NCI-H1417 treated with DMSO at 0.1 percent for 48 hours (cell line): ENCODE measurements at regions not wholly inside any gene's neighbourhood (a gene's known extent, or its start where the extent isn't known, plus 50 kb on each side); places are given as distances from the start of the nearest gene placed in this dataset.

Experiments used
- DNase-seq: peaks from one replicate; lab custom pipeline; 2025; lab: John Stamatoyannopoulos, UW

- no peak for DNase-seq
Measured at GRCh38 chr11:116287866-116288265, 484.9 kb downstream of the BUD13 start.

GRCh38 chr11:116285026-116285425, 487.8 kb downstream of the BUD13 start:
- DNase-seq, result no peak

- DNase-seq, result no peak
Measured at GRCh38 chr11:116283300-116283699, 489.5 kb downstream of the BUD13 start.

GRCh38 chr11:116282481-116282880, 490.3 kb downstream of the BUD13 start:
- DNase-seq, result no peak

DNA sequence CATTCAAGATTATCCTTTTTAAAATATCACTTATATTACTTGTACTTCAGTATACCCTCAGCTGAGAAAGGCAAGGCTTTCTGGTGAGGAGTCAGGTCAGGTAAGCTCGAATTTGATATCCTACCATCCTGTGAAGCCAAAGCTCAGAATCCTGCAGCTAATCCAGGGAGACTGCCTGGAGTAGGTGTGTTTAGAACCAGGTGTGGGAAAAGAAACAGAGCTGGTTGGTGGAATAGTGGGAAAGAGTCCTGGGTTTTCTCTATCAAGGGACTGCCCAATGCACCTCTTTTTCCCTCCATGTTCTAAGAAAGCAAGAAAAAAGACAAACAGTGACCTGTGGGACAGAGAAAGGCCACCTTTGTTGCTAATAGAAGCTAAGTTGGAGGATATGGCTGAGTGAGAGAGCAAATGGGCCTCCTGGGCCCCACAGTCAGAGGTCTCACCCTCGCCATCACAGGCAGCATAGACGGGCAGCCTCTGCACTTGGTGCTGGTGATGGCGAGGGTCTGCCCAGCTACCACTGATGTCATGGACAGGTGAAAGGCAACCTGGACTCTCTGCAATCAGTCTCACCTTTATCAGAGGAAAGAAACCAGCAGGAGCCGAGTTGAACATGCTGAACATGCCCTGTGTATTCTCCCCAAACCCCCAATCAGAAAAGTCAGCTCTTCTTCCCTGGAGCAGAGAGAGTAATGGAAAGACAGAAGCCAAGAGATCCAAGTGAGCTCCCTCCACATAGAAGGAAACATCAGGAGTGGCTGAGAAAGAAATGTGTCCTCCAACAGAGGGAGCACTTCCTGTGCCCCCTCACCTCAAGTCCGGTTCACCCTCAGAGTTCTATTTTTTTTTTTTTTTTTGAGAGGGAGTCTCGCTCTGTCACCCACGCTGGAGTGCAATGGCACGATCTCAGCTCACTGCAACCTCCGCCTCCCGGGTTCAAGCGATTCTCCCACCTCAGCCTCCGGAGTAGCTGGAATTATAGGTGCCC, 491.3 kb downstream of the BUD13 start:
- no peak for DNase-seq

GRCh38 chr11:116279511-116279910, 493.3 kb downstream of the BUD13 start:
- DNase-seq, result no peak

- no peak for DNase-seq
Measured at GRCh38 chr11:116278076-116278475, 494.7 kb downstream of the BUD13 start.

DNA sequence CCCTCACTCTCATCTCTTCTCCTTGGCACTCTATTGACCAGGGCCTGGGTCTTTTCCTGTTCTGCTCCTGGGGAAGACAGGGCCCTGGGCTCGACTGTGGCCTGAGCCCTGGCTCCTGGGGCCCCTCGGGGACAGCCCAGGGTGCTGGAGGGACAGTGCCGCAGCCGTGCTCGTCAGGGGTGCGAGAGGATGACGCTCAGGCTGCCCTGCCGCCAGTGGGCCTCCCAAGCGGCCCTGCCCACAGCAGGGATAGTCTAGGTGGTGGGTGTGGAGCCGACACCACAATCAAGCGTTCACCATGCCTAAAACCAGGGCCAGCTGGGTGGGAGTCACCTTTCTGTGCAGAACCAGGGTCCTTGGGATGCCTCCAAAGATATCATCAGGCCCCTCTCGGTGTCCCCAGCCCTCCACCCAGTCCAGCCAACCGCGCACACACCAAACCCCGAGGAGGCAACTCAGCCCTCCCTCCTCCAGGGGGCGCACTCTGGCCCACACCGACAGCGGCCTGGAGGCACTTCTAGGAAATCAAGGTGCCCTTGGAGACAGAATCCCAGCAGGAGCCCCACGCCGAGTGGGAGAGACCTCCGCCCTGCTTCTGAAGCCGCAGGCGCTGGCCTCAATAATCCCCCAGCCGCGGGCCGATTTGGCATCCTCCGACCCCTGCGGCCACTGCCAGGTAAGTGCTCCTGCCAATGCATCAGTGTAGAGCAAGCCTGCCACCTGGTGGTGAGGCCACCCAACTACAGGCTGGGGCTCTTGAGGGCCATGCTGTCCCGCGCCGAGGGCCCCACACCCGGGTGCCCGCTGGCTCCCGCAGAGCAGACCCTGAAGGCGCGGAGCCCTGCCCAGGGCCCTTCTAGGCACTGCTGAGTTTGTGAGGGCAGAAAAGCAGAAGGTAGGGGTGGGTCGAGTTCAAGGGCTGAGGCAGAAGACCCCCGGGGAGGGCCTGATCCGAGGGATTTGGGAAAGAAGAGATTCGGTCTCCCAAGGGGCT, 496.4 kb downstream of the BUD13 start:
- DNase-seq, result no peak

- no peak for DNase-seq
Measured at GRCh38 chr11:116275635-116276034, 497.2 kb downstream of the BUD13 start.

GRCh38 chr11:116274521-116274920, 498.3 kb downstream of the BUD13 start:
- no peak for DNase-seq

- DNase-seq, result no peak
Measured at GRCh38 chr11:116272181-116272789, 500.5 kb downstream of the BUD13 start.

DNA sequence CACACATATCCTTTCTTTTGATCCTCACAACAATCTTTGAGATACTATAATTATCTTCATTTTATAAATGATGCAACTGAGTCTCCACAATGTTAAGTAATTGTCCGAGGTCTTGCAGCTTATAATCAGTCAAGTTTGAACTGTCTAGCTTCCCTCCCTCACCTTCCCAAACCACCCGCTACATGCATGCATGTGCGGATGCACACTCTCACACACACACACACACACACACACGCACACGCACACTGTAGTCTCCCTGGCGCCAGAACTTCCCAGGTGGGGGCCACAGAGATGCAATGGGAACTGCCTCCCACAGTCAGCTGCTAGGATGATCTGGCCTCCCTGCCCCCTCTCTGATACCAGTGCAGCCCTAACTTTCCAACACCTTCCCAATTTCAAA, 501.3 kb downstream of the BUD13 start:
- no peak for DNase-seq

- DNase-seq, result no peak
Measured at GRCh38 chr11:116267146-116267545, 505.6 kb downstream of the BUD13 start.

DNA sequence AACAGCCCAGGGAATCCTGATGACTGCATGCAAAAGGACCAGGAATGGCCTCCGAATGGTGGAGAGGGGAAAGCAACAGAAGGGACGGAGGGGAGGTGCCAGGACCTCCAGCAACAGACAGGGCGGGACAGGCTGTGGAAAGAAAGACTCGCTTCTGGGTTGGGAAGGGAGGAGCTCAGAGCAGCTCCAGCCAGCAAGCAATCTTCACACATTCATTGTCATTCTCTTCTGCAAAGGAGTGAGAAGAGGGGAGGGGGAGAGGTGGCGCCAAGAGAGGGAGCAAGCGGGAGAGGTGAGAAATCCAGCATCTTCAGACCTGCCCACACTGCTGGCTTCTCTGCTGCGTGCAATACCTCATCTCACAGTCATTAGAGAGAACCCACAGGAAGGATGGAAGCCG, 509.0 kb downstream of the BUD13 start:
- no peak for DNase-seq

GRCh38 chr11:116263019-116263418, 509.8 kb downstream of the BUD13 start:
- no peak for DNase-seq

- no peak for DNase-seq
Measured at GRCh38 chr11:116262370-116262769, 510.4 kb downstream of the BUD13 start.

DNA sequence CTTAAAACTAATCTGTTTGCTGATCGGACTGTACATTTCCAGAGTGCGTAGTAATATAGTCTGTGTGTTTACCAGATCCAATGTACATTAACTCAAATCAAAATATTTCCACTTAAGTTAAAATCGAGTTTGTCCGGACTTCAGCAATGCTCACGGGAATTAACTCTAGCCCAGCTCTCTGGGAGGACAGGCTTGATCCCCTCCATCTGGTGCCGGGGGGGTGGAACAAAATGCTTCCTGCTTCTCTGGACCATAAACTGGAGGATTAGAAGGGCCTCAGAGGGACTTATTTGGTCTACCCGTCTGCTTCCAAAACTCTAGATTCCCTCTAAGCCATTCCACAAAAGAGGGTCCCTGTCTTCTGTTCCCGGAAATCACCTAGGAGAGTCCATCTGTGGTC, 511.2 kb downstream of the BUD13 start:
- no peak for DNase-seq

DNA sequence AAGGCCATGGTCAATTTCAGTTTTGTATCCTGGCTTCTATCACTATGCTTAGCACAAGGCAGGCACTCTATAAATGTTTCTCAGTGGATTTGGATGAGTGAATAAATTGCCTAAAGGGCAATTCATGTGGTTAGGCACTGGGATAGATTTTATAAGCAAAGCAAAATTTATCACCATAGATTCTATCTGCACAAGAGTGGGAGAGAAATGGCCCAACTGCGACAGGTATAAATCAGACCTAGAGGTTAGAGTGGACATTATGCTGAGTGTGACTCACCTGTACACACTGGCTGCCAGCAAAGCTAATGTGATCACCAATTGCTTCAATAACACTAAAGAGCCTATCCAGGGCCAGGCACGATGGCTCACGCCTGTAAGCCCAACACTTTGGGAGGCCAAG, 514.0 kb downstream of the BUD13 start:
- no peak for DNase-seq

GRCh38 chr11:116257883-116258282, 514.9 kb downstream of the BUD13 start:
- no peak for DNase-seq

GRCh38 chr11:116257092-116257491, 515.7 kb downstream of the BUD13 start:
- no peak for DNase-seq

GRCh38 chr11:116256215-116256614, 516.6 kb downstream of the BUD13 start:
- no peak for DNase-seq

GRCh38 chr11:116255321-116255953, 517.4 kb downstream of the BUD13 start:
- DNase-seq, result no peak
